SHP77 treated with DMSO at 0.1 percent for 48 hours (cell line): ENCODE measurements at regions not wholly inside any gene's neighbourhood (a gene's known extent, or its start where the extent isn't known, plus 50 kb on each side); places are given as distances from the start of the nearest gene placed in this dataset.

Source experiments
- DNase-seq: peaks from one replicate; lab custom pipeline; 2025; lab: John Stamatoyannopoulos, UW

- no peak for DNase-seq
These were observed 113.3 kb upstream of the RAD23B start for GRCh38 chr9:107169796-107170195.

GRCh38 chr9:107170801-107171200, 112.3 kb upstream of the RAD23B start:
- no peak for DNase-seq

- DNase-seq = peak; percentile 61
These were observed 110.7 kb upstream of the RAD23B start for GRCh38 chr9:107172160-107172978.

- no peak for DNase-seq
These were observed 110.1 kb upstream of the RAD23B start for GRCh38 chr9:107172979-107173347.

GRCh38 chr9:107173422-107174180, 109.5 kb upstream of the RAD23B start:
- no peak for DNase-seq

GRCh38 chr9:107174441-107174840, 108.6 kb upstream of the RAD23B start:
- no peak for DNase-seq

GRCh38 chr9:107175041-107175440, 108.0 kb upstream of the RAD23B start:
- DNase-seq = no peak

- no peak for DNase-seq
These were observed 107.2 kb upstream of the RAD23B start for GRCh38 chr9:107175816-107176435.

GRCh38 chr9:107176436-107177151, 106.5 kb upstream of the RAD23B start:
- no peak for DNase-seq

GRCh38 chr9:107177243-107177839, 105.7 kb upstream of the RAD23B start:
- DNase-seq = no peak

GRCh38 chr9:107177857-107178256, 105.2 kb upstream of the RAD23B start:
- no peak for DNase-seq

- no peak for DNase-seq
These were observed 104.8 kb upstream of the RAD23B start for GRCh38 chr9:107178293-107178692.

- DNase-seq = no peak
These were observed 102.9 kb upstream of the RAD23B start for GRCh38 chr9:107180206-107180605.

GRCh38 chr9:107183176-107183575, 99.9 kb upstream of the RAD23B start:
- DNase-seq = no peak

GRCh38 chr9:107188376-107188775, 94.7 kb upstream of the RAD23B start:
- no peak for DNase-seq

- no peak for DNase-seq
These were observed 92.8 kb upstream of the RAD23B start for GRCh38 chr9:107190061-107190935.

- no peak for DNase-seq
These were observed 92.2 kb upstream of the RAD23B start for GRCh38 chr9:107190936-107191290.

- no peak for DNase-seq
These were observed 89.8 kb upstream of the RAD23B start for GRCh38 chr9:107193251-107193650.

- DNase-seq = no peak
These were observed 84.4 kb upstream of the RAD23B start for GRCh38 chr9:107198718-107199117.

GRCh38 chr9:107208121-107208520, 75.0 kb upstream of the RAD23B start:
- no peak for DNase-seq

- no peak for DNase-seq
These were observed 72.3 kb upstream of the RAD23B start for GRCh38 chr9:107210775-107211174.
